ENCODE measurements at regions not wholly inside any gene's neighbourhood (a gene's known extent, or its start where the extent isn't known, plus 50 kb on each side); places are given as distances from the start of the nearest gene placed in this dataset.

- no peak for TF ChIP-seq CTCF (IDR thresholded peaks at IDR 0.05)
Observed at GRCh38 chr6:137726582-137726981, 140.5 kb upstream of the TNFAIP3 start.

- TF ChIP-seq CTCF (IDR thresholded peaks at IDR 0.05), result no peak
Observed at GRCh38 chr6:137727216-137727765, 139.8 kb upstream of the TNFAIP3 start.

GRCh38 chr6:137728386-137729349, 138.4 kb upstream of the TNFAIP3 start:
- TF ChIP-seq CTCF (IDR thresholded peaks at IDR 0.05), result no peak

GRCh38 chr6:137729866-137730629, 137.0 kb upstream of the TNFAIP3 start:
- TF ChIP-seq CTCF (IDR thresholded peaks at IDR 0.05), result no peak

GRCh38 chr6:137731600-137731959, 135.5 kb upstream of the TNFAIP3 start:
- no peak for TF ChIP-seq CTCF (IDR thresholded peaks at IDR 0.05)

GRCh38 chr6:137731960-137732616, 135.0 kb upstream of the TNFAIP3 start:
- TF ChIP-seq CTCF (IDR thresholded peaks at IDR 0.05), result no peak

- TF ChIP-seq CTCF (IDR thresholded peaks at IDR 0.05), result no peak
Observed at GRCh38 chr6:137733372-137733771, 133.7 kb upstream of the TNFAIP3 start.
